Neural cell (in vitro differentiated cells): ENCODE measurements at regions not wholly inside any gene's neighbourhood (a gene's known extent, or its start where the extent isn't known, plus 50 kb on each side); places are given as distances from the start of the nearest gene placed in this dataset.

Experiments
- EP300 ChIP-seq: fragments of 450-650 bp; conservative IDR thresholded peaks from 2 replicates; pipeline ENCODE4 v1.6.1; 2014; ENCODE audit warnings: antibody characterized with exemption, mild to moderate bottlenecking, moderate library complexity; ENCODE audit not compliant: poor library complexity, severe bottlenecking
- EZH2 ChIP-seq: fragments of 200-600, 300-800 bp; shearing (Covaris generic), sonication (generic); IDR thresholded peaks from 2 replicates; pipeline ENCODE4 v1.6.1; 2014; ENCODE audit warnings: antibody characterized with exemption, low read length, borderline replicate concordance, mild to moderate bottlenecking; ENCODE audit not compliant: insufficient read depth, poor library complexity, severe bottlenecking
- MXI1 ChIP-seq: fragments of 450-650 bp; conservative IDR thresholded peaks from 2 replicates; pipeline ENCODE4 v1.6.1; 2014; ENCODE audit warnings: antibody characterized with exemption, mild to moderate bottlenecking; ENCODE audit not compliant: poor library complexity, severe bottlenecking
- RAD21 ChIP-seq: fragments of 450-650 bp; conservative IDR thresholded peaks from 2 replicates; pipeline ENCODE4 v1.6.1; 2014; ENCODE audit warnings: antibody characterized with exemption, mild to moderate bottlenecking, moderate library complexity
- TAF1 ChIP-seq: IDR thresholded peaks from 2 replicates; pipeline ENCODE4 v1.6.1; 2012; ENCODE audit warnings: low read depth
- TF ChIP-seq, protein P1 (sequence below): fragments of 450-650 bp; IDR thresholded peaks from 2 replicates; pipeline ENCODE4 v1.5.1; 2014; ENCODE audit warnings: antibody characterized with exemption, mild to moderate bottlenecking, moderate library complexity; ENCODE audit not compliant: poor library complexity, severe bottlenecking
- TF ChIP-seq, protein P2 (sequence below): IDR thresholded peaks from 2 replicates; pipeline ENCODE4 v1.6.1; 2012; ENCODE audit warnings: borderline replicate concordance

DNA sequence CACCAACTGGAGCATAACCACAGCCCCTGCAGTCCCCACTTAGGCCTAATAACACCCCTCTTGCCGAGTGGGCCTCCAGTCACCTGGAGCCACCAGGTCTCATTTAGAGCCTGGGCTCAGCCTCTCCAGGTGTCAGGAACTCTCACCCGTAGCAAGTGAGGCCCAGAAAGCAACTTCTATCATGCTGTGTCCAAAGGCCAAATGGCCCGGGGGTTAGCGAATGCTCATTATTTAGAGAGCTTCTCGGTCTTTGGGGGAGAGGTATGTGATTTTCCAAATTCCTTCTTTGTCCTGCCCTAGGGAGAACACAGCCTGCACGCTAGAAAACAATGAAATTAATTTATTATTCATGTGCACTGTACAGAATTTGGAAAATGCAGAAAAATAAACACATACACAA, 109.9 kb upstream of the PTPRM start:
- TF ChIP-seq, protein P1, sequence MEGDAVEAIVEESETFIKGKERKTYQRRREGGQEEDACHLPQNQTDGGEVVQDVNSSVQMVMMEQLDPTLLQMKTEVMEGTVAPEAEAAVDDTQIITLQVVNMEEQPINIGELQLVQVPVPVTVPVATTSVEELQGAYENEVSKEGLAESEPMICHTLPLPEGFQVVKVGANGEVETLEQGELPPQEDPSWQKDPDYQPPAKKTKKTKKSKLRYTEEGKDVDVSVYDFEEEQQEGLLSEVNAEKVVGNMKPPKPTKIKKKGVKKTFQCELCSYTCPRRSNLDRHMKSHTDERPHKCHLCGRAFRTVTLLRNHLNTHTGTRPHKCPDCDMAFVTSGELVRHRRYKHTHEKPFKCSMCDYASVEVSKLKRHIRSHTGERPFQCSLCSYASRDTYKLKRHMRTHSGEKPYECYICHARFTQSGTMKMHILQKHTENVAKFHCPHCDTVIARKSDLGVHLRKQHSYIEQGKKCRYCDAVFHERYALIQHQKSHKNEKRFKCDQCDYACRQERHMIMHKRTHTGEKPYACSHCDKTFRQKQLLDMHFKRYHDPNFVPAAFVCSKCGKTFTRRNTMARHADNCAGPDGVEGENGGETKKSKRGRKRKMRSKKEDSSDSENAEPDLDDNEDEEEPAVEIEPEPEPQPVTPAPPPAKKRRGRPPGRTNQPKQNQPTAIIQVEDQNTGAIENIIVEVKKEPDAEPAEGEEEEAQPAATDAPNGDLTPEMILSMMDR: no peak
- TF ChIP-seq EP300 (no peak), EZH2 (no peak), MXI1 (no peak), RAD21 (no peak), TAF1 (no peak)
- TF ChIP-seq, protein P2, sequence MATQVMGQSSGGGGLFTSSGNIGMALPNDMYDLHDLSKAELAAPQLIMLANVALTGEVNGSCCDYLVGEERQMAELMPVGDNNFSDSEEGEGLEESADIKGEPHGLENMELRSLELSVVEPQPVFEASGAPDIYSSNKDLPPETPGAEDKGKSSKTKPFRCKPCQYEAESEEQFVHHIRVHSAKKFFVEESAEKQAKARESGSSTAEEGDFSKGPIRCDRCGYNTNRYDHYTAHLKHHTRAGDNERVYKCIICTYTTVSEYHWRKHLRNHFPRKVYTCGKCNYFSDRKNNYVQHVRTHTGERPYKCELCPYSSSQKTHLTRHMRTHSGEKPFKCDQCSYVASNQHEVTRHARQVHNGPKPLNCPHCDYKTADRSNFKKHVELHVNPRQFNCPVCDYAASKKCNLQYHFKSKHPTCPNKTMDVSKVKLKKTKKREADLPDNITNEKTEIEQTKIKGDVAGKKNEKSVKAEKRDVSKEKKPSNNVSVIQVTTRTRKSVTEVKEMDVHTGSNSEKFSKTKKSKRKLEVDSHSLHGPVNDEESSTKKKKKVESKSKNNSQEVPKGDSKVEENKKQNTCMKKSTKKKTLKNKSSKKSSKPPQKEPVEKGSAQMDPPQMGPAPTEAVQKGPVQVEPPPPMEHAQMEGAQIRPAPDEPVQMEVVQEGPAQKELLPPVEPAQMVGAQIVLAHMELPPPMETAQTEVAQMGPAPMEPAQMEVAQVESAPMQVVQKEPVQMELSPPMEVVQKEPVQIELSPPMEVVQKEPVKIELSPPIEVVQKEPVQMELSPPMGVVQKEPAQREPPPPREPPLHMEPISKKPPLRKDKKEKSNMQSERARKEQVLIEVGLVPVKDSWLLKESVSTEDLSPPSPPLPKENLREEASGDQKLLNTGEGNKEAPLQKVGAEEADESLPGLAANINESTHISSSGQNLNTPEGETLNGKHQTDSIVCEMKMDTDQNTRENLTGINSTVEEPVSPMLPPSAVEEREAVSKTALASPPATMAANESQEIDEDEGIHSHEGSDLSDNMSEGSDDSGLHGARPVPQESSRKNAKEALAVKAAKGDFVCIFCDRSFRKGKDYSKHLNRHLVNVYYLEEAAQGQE: no peak
